ENCODE measurements at regions not wholly inside any gene's neighbourhood (a gene's known extent, or its start where the extent isn't known, plus 50 kb on each side); places are given as distances from the start of the nearest gene placed in this dataset.
"Not testable (repeated sequence)": the region's sequence is repeated elsewhere in the genome, so short reads cannot be mapped to it uniquely, and the experiment has no call there.

- not testable (repeated sequence) for TF ChIP-seq CTCF (IDR thresholded peaks at IDR 0.05; ENCODE audit: insufficient read depth, low read length); POLR2AphosphoS5 (IDR thresholded peaks at IDR 0.05; ENCODE audit: low read depth); REST (IDR thresholded peaks at IDR 0.05; ENCODE audit: insufficient replicate concordance, low read depth)
Measured at GRCh38 chr11:29050962-29051361, 942.8 kb downstream of the METTL15 start.

All from HL-60 (cell line).